GM12891 (cell line): ENCODE measurements at regions not wholly inside any gene's neighbourhood (a gene's known extent, or its start where the extent isn't known, plus 50 kb on each side); places are given as distances from the start of the nearest gene placed in this dataset.

Source experiments
- POLR2A ChIP-seq: IDR thresholded peaks from 2 replicates; pipeline ENCODE4 v1.6.1; 2011; ENCODE audit warnings: low read depth, low read length, control low read depth
- POLR2AphosphoS5 ChIP-seq: IDR thresholded peaks from 2 replicates; pipeline ENCODE4 v1.6.1; 2011; ENCODE audit warnings: low read depth, low read length, control low read depth
- SPI1 ChIP-seq: IDR thresholded peaks from 2 replicates; pipeline ENCODE4 v1.6.1; 2011; ENCODE audit warnings: low read depth, low read length, control low read depth
- TAF1 ChIP-seq: IDR thresholded peaks from 2 replicates; pipeline ENCODE4 v1.6.1; 2011; ENCODE audit warnings: low read depth, low read length, control low read depth

GRCh38 chr6:165986914-165987482, 180.7 kb downstream of the TBXT start:
- TF ChIP-seq POLR2AphosphoS5 (no peak), SPI1 (no peak), TAF1 (no peak), POLR2A (no peak)
